GM18858 (cell line): ENCODE measurements at regions not wholly inside any gene's neighbourhood (a gene's known extent, or its start where the extent isn't known, plus 50 kb on each side); places are given as distances from the start of the nearest gene placed in this dataset.

Experiments used
- ATAC-seq: cut with Tn5 transposase; IDR thresholded peaks from one replicate; pipeline ENCODE4 v1.9.1; 2021; ENCODE audit not compliant: unreplicated experiment

- ATAC-seq = no peak
These were observed 1075.0 kb downstream of the TTLL7 start for GRCh38 chr1:82923931-82924330.

DNA sequence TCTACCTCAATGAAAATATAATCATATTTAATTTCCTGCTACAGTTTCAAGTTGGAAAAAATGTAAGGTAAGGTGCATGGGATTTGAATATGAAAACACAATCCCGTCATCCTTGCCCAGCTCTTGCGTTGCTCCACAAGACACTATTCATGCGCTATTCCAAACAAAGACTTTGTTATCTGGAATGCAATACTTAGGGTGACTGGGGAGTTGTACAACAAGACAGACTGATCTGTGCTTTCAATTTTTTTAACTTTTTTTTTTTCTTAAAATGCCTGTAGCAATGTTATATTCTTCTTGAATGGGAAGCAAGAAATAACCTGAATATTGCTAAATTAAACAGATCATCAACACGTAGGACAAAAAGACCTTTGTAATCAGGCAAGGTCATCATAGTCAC, 1077.2 kb downstream of the TTLL7 start:
- ATAC-seq = no peak

- ATAC-seq = no peak
These were observed 1078.3 kb downstream of the TTLL7 start for GRCh38 chr1:82920418-82921248.

DNA sequence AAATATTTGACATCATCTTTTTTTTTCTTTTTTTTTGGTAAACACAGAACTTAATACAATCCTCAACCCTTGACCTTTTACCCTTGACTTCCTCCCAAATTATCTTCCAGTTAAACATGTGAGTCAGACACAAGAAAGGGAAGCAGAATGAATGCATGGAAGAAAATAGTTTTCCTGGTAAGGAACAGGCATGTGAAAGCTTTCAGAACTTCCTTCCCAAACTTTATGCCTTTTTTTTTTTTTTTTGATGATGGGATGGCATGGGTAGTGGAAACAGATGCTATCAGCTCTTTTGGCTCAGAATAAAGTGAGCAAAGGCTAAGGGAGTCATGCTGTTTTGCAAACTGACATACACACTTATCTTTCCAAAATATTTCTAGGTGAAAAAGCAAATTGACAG, 1079.1 kb downstream of the TTLL7 start:
- no peak for ATAC-seq

GRCh38 chr1:82907313-82907712, 1091.6 kb downstream of the TTLL7 start:
- no peak for ATAC-seq

- ATAC-seq = no peak
These were observed 1095.3 kb downstream of the TTLL7 start for GRCh38 chr1:82903626-82904025.

DNA sequence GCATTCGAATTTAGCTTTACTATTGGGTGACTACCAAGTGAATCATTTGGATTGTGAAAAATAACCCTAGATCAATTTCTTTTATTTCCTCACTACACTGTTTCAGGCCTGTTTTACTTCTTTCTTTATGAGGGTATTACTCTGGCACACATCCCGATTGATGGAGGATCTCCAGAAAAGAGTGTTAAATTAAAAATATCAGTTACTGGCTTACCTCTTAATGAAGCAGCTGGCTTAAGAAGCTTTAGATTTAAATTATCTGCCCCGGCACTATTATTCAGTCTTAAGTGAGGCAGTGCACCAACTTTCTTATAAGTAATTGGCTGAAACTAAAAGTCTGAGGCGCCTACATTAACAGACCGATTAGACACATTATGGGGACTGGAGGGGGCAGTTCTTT, 1097.4 kb downstream of the TTLL7 start:
- no peak for ATAC-seq

DNA sequence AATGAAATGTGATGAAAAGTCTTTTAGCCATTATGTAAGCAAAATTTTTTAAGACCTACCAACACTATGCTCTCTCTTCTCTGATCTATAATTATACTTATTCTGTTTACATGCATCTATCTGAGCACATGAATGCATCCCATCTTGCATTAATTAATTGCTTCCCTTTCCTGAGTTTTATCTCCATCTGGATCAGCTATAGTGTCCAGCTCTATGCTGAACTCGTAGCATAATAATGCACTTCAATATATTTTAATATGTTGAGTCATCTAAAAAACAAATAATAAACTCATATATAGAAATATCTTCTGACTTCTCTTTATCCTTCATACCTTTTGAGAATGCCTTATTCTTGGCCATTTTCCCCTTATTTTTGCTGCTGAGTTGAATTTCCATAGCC, 1097.8 kb downstream of the TTLL7 start:
- ATAC-seq = no peak

GRCh38 chr1:82899017-82899416, 1098.3 kb downstream of the ADGRL2 start:
- no peak for ATAC-seq

GRCh38 chr1:82897549-82897948, 1096.8 kb downstream of the ADGRL2 start:
- ATAC-seq = no peak

DNA sequence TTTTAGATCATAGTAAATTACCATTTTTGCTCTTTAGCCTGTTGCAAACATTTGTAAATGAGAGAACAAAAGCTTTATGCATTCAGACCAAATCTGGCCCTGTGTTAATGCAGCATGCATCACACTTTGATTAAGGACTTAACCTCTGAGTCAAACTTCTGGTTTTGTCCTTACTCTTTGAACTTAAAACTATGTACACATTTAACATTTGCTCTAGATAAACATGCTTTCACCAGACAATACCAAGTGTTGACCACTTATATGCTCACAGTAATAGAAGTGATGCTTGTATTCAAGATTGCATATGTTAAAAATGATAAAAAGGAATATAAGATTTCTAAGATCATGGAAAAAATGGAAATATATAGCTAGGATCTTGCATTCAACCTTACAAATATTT, 1095.3 kb downstream of the ADGRL2 start:
- ATAC-seq = no peak

GRCh38 chr1:82894635-82895034, 1093.9 kb downstream of the ADGRL2 start:
- ATAC-seq = no peak

- no peak for ATAC-seq
These were observed 1093.2 kb downstream of the ADGRL2 start for GRCh38 chr1:82893712-82894470.

DNA sequence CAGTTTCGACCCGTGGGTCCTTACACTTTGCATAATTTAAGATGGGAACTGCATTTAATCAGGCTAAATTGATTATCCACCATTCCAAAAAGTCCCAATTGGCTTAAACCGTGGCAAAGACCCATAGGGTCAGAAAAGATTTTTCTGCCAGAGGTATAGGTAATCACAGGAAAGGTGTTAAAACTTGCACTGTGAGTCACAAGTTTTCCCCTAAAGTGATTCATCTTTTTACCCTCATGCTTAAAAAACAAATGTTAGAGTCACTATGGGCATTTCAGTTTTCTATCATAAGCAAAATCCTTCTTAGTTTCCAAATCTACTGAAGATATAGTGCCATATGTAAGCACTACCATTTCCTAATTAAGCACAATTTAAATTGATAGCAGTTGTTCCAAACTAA, 1079.8 kb downstream of the ADGRL2 start:
- ATAC-seq = no peak

DNA sequence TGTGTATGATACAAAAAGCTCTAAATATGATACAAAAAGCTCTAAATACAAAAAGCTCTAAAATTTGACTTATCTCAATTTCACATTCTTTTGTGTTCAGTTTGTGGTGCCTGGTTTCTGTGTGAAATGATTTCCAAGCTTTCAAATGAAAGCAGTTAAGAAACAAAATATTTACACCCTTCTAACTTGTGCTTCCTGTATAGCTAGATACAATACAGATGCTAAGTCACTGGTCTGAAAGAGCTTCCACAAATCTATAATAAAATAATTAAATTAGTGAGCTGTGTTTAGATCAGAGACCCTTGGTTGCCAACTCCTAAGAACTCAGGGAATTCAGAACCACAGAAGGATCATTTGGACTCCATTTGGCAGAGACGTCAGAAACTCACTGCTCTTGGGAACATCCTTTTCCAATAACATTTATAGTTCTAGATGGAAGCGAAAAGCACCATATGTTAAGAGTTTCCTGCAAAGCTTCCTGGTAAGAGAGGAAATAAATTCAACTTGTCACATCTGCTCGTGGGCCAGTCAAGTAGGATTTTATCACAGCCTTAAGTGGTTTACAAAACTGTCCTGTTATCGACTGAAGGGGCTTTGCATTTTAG, 1079.1 kb downstream of the ADGRL2 start:
- ATAC-seq = no peak

- ATAC-seq = no peak
These were observed 1074.4 kb downstream of the ADGRL2 start for GRCh38 chr1:82875170-82875569.

DNA sequence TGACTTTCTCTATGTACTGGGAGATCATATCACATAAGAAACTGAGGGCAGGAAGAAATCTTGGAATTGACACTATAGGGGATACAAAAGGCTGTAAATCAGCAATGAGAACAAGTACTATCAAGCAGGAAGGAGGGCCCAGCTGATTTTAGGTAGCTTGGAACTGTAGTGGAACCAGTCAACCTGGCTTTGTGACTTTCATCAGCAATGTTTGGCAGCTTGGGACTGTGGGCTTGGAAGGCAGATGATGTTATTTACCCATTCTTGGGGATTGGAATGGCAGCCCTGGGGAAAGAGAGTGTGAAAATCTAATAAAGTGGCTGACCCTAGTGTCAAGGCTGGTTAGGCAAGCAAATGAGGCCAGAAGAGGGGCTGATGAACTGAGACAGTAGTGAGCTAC, 1073.3 kb downstream of the ADGRL2 start:
- no peak for ATAC-seq

DNA sequence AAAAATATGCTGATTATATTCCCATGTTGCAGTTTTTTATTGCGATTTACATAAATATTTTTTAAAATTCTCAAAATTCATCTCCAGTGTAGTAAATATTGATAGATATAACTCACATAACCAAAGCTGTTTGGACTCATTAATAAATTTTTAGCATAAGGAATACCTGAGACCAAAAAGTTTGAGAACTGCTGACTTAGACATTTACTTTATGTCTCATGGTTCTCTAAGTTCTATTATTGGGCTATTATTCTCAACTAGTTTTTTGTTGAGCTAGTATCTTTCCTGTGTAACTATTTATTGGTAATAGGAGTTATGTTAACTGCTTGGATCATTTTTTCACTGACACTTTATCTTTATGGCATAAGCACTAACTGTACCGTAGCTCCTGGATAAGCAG, 1069.6 kb downstream of the ADGRL2 start:
- no peak for ATAC-seq

DNA sequence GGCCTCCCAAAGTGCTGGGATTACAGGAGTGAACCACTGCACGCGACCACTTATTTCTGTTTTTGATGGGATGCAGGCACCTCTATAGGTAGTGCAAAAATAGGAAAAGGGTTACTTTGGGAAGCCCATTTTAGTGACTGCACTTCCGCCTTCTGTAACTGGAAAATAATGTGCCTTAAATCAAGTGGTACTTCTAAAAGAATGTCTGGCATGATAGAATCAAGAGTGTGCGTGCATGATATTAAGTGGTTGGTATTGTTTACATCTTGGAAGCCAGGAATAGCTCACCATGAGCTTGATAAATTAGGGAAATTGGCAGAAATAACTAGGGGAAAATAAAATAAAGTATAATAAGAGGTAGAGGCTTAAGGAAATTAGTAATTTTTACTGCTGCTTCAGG, 1067.0 kb downstream of the ADGRL2 start:
- ATAC-seq = no peak

- no peak for ATAC-seq
These were observed 1061.0 kb downstream of the ADGRL2 start for GRCh38 chr1:82861749-82862148.

GRCh38 chr1:82858031-82858430, 1057.3 kb downstream of the ADGRL2 start:
- no peak for ATAC-seq

DNA sequence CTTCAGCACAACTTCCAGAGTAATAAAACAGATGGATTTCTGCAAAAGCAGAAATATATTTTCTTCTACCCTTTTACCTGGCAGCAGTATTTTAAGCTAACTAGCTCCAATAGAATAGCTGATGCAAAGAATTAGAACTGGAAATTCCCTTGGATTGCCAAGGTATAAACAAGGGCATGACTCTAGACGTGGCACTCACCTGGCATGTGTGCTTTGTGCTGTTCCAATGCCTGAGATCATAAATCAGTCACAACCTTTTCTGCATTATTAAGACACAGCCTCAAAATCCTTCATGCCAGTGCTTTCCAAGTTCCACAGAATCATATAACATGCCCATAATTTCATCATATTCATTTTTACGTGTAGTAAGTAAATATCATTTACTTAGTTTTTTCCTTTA, 1048.7 kb downstream of the ADGRL2 start:
- ATAC-seq = no peak
